ENCODE measurements at regions not wholly inside any gene's neighbourhood (a gene's known extent, or its start where the extent isn't known, plus 50 kb on each side); places are given as distances from the start of the nearest gene placed in this dataset.

DNA sequence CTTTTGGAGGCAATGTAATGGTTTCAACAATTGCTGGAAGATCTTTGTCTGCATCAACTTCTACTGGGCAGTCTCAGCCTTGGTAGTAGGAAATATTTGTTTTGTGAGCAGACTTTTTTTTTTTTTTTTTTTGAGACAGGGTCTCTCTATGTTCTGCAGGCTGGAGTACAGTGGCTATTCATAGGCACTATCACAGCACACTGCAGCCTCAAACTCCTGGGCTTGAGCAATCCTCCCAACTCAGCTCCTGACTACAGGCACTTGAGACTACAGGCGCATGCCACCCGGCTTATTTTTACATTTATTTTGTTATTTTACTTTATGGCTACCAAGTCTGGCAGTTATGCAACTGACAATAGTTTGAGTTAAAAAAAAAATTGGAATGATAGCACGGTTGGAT is 187.3 kb downstream of the SNX18 start:
- DNase-seq: no peak

DNA sequence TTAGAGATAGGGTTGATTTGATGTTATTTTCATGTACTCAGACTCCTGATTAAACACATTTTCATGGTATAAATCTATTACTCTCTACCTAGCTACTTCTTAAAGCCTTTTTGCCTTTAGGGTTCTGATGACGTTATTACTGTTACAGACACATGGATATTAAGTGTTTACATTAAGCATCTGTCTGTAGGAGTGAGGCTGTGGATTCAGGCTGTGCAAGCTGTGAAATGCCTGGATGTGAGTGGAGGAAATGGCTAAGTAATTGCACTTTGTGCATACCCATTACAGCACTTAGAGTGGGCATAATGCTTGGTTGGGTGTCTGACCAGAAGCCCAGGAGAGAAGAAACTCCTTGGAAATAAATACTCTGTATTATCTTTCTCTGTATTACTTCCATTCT is 186.8 kb downstream of the SNX18 start:
- DNase-seq: no peak

GRCh38 chr5:54703565-54704255 is 186.2 kb downstream of the SNX18 start:
- no peak for DNase-seq

- DNase-seq: no peak
These were observed 185.6 kb downstream of the SNX18 start for GRCh38 chr5:54703133-54703532.

GRCh38 chr5:54702470-54702869 is 184.9 kb downstream of the SNX18 start:
- no peak for DNase-seq

DNA sequence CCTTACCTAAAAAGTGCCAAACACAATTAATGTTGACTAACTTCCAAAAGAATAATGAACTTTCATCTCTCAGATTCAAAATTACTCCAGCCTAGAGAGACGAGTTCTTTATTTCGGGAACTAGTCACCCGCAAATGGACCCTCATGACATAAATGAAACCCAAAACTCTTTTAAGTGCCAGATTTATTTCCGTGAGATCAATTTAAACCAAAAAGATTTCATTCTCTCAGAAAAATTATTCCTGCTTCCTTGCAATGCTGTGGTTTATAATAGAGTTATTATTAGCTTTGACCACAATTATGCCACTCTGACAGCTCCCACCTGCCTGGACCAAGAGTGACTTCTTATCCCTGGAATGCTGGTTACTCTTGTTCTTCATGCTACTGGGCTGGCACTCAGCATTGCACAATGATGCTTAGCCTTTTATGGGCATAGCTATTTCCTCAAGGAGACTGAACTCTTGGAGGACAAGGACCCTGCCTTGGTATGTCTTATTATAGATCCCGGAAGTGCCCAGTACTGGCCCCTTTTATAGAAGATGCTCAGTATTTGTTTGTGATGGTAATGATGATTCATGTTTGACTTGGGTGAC is 183.5 kb downstream of the SNX18 start:
- DNase-seq: no peak

- no peak for DNase-seq
These were observed 179.4 kb downstream of the SNX18 start for GRCh38 chr5:54696931-54697330.

GRCh38 chr5:54696346-54696745 is 178.8 kb downstream of the SNX18 start:
- DNase-seq: no peak

DNA sequence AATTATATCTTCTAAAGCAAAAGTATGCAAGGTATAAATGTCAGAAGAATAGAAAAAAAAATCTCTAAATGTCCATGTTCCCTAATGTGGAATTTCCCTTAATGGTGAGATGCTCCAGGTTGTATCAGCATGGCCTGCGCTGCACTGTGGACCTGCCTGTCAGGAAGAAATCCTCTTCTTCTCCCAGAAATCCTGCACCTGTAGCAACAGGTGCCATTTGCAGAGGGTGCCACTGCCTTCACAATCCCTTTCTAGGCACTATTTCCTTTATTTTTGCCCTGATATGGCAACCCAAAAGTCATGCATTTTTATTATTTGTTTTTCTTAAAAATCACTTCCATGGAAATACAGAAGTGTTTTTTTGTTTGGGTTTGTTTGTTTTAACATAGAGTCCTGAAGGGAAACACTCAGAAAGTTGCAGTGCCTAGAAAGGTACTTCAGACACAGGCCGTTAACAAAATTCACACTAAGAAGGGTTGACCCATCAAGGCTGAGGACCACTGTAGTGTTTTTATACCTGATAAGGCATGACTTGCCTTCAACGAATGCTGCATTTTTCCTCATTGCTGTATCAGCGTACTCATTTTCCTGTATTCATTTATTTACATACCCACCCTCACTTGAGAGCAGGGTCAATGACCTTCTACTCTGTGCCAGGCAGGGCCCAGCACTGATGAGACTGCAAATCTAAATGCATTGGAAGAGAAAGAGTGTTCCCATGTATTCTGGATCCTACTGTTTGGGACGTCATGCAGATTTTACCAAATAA is 177.8 kb downstream of the SNX18 start:
- DNase-seq: no peak

GRCh38 chr5:54693936-54694657 is 176.5 kb downstream of the SNX18 start:
- DNase-seq: no peak

GRCh38 chr5:54692631-54693030 is 175.1 kb downstream of the SNX18 start:
- no peak for DNase-seq

- no peak for DNase-seq
These were observed 174.1 kb downstream of the SNX18 start for GRCh38 chr5:54691656-54692055.

- DNase-seq: no peak
These were observed 172.1 kb downstream of the SNX18 start for GRCh38 chr5:54689411-54690251.

- no peak for DNase-seq
These were observed 163.4 kb downstream of the SNX18 start for GRCh38 chr5:54680998-54681397.

- no peak for DNase-seq
These were observed 162.1 kb downstream of the SNX18 start for GRCh38 chr5:54679686-54680085.

- no peak for DNase-seq
These were observed 161.2 kb downstream of the SNX18 start for GRCh38 chr5:54678737-54679136.

- no peak for DNase-seq
These were observed 159.2 kb downstream of the SNX18 start for GRCh38 chr5:54676481-54677340.

- no peak for DNase-seq
These were observed 156.1 kb downstream of the SNX18 start for GRCh38 chr5:54673523-54674225.

- DNase-seq: no peak
These were observed 155.3 kb downstream of the SNX18 start for GRCh38 chr5:54672871-54673270.

GRCh38 chr5:54671681-54672080 is 154.1 kb downstream of the SNX18 start:
- DNase-seq: no peak

- no peak for DNase-seq
These were observed 153.6 kb downstream of the SNX18 start for GRCh38 chr5:54671111-54671531.
